Uterus (tissue), 2 donors: ENCODE measurements at regions not wholly inside any gene's neighbourhood (a gene's known extent, or its start where the extent isn't known, plus 50 kb on each side); places are given as distances from the start of the nearest gene placed in this dataset.

Experiments
- POLR2A ChIP-seq, 2 donors: fragments of 450-650 bp; IDR thresholded peaks; one replicate each; pipeline ENCODE4 v1.6.1; 2016; ENCODE audit warnings: antibody characterized with exemption in 2 of 2, mild to moderate bottlenecking in 1 of 2, moderate library complexity in 1 of 2
- TF ChIP-seq, protein P1 (sequence below), 4 experiments: fragments of 200-600 bp in 2 of 4; fragments of 450-650 bp in 2 of 4; sonication (generic) in 2 of 4; IDR thresholded peaks; one replicate each; pipeline ENCODE4 v1.5.1; 2016 to 2019; ENCODE audit warnings: antibody characterized with exemption in 4 of 4, mild to moderate bottlenecking in 2 of 4, moderate library complexity in 1 of 4

DNA sequence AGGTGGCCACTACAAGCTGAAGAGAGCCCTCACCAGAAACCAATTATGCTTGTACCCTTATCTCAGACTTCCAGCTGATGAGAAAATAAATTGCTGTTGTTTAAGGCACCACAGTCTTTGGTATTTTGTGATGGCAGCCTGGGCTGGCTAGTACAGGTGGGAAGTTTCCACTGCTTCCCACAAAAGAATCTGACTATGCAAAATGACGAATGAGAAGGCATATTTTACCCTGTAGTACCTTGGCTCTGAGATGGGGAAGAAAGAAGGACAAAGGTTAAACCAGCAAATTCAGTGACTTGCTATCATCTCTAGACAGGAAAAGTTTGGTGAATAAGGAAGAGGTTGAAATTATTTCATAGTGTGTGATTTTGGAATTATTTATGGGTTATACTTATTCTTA lies 112.8 kb upstream of the ELL2 start:
- TF ChIP-seq POLR2A (IDR thresholded peaks at IDR 0.05): no peak
- TF ChIP-seq, protein P1, sequence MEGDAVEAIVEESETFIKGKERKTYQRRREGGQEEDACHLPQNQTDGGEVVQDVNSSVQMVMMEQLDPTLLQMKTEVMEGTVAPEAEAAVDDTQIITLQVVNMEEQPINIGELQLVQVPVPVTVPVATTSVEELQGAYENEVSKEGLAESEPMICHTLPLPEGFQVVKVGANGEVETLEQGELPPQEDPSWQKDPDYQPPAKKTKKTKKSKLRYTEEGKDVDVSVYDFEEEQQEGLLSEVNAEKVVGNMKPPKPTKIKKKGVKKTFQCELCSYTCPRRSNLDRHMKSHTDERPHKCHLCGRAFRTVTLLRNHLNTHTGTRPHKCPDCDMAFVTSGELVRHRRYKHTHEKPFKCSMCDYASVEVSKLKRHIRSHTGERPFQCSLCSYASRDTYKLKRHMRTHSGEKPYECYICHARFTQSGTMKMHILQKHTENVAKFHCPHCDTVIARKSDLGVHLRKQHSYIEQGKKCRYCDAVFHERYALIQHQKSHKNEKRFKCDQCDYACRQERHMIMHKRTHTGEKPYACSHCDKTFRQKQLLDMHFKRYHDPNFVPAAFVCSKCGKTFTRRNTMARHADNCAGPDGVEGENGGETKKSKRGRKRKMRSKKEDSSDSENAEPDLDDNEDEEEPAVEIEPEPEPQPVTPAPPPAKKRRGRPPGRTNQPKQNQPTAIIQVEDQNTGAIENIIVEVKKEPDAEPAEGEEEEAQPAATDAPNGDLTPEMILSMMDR (IDR thresholded peaks at IDR 0.05): no peak
